SK-N-MC (cell line): ENCODE measurements at regions not wholly inside any gene's neighbourhood (a gene's known extent, or its start where the extent isn't known, plus 50 kb on each side); places are given as distances from the start of the nearest gene placed in this dataset.
"Not testable (repeated sequence)": the region's sequence is repeated elsewhere in the genome, so short reads cannot be mapped to it uniquely, and the experiment has no call there.

Experiments
- DNase-seq: peaks from one replicate; pipeline ENCODE4 v3.0.0-alpha.2; 2011; ENCODE audit warnings: low read depth, low spot score
- H3K27ac ChIP-seq: fragments of 200-600 bp; sonication (generic); 2 replicates; pipeline ENCODE4 v1.5.1; 2016; ENCODE audit warnings: mixed run types
- H3K36me3 ChIP-seq: fragments of 200-600 bp; sonication (generic); 2 replicates; pipeline ENCODE4 v1.6.1; 2017; ENCODE audit warnings: antibody characterized with exemption, low read length, mixed read lengths; ENCODE audit not compliant: insufficient read depth
- H3K4me3 ChIP-seq: fragments of 200-600 bp; sonication (generic); 2 replicates; pipeline ENCODE4 v1.5.1; 2016
- H3K9ac ChIP-seq: fragments of 200-600 bp; sonication (generic); 2 replicates; pipeline ENCODE4 v1.8.0; 2017; ENCODE audit warnings: mixed run types, mixed read lengths; ENCODE audit not compliant: insufficient read length
- H3K9me3 ChIP-seq: fragments of 200-600 bp; sonication (generic); 2 replicates; pipeline ENCODE4 v1.6.1; 2017; ENCODE audit warnings: low read depth, mild to moderate bottlenecking, antibody characterized with exemption, low read length, moderate library complexity, mixed read lengths
- EZH2 ChIP-seq: fragments of 200-600 bp; sonication (generic); IDR thresholded peaks from one replicate; pipeline ENCODE4 v1.6.1; 2017; ENCODE audit warnings: antibody characterized with exemption
- FOXP2 ChIP-seq: optimal IDR thresholded peaks from 2 replicates; pipeline ENCODE3; 2011; ENCODE audit warnings: mild to moderate bottlenecking, moderate library complexity; ENCODE audit not compliant: insufficient read depth; ENCODE audit errors: extremely low read length, control extremely low read depth
- POLR2AphosphoS5 ChIP-seq: IDR thresholded peaks from 2 replicates; pipeline ENCODE4 v1.6.1; 2012; ENCODE audit warnings: mild to moderate bottlenecking, low read depth, low read length, borderline replicate concordance

DNA sequence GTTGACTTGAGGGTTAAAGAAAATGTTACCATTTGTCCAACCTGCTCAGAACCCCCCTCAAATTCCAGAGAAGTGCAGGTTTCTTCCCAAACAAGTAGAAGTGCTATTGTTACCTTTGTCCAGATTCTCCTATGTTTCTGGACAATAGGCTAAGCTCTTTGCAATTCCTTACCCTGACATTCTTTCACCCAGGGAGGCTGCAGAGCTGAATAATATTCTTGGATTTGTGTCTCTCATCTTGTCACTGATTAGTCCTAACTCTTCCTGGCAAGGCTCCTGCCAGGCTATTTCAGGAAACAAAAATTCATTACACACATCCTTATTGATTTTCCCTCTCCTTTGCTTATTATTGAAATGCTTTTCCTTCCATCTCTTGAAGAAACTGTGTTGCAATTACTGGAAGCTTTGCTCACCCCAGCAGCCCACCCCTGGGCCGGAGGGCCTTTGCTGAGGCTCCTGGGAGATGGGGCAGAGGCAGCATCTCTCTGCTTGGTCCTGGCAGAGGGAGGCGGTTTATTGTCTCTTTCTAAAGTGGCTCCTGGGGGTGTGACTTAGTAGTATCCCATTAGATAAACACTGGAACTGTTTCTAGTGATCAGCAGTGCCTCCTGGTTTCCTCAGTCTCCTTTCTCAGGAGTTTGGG lies 207.5 kb upstream of the PELI2 start:
- no peaks in the 10 kb centered on the region for H3K36me3 ChIP-seq
- H3K27ac ChIP-seq, result no peak overlapping the region
- H3K9me3 ChIP-seq, result no peaks in the 10 kb centered on the region
- H3K9ac ChIP-seq, result no peak overlapping the region
- no peak for TF ChIP-seq POLR2AphosphoS5
- TF ChIP-seq EZH2, result no peak
- no peak for TF ChIP-seq FOXP2
- no peak overlapping the region for H3K4me3 ChIP-seq
- DNase-seq, result no peak

DNA sequence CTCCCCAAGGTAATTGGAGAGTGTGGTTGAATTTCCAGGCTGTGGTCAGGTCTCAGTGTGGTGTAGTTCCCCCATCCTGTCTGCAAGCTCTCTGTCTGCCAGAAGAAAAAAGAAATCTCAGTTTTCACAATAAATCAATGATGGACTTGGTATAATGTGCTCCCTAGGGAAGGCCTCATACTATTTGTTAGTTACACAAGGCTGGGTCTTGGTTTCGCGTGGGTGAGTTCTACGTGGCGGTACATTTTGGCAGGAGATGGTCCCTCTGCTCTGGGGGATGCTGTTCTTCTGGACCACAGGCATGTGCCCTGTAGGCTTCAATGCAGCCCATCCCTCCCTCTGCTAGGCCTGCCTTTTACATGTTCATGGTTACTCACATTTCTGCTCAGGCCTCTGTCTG lies 206.4 kb upstream of the PELI2 start:
- Histone ChIP-seq H3K9me3 (no peaks in the 10 kb centered on the region), H3K36me3 (no peaks in the 10 kb centered on the region), H3K4me3 (no peak overlapping the region), H3K27ac (no peak overlapping the region), H3K9ac (no peak overlapping the region)
- no peak for TF ChIP-seq FOXP2
- no peak for TF ChIP-seq POLR2AphosphoS5
- no peak for TF ChIP-seq EZH2
- DNase-seq, result no peak

- no peak overlapping the region for H3K4me3 ChIP-seq
- no peaks in the 10 kb centered on the region for H3K9me3 ChIP-seq
- H3K36me3 ChIP-seq, result no peaks in the 10 kb centered on the region
- no peak overlapping the region for H3K9ac ChIP-seq
- H3K27ac ChIP-seq, result no peak overlapping the region
- TF ChIP-seq EZH2 (no peak), POLR2AphosphoS5 (no peak), FOXP2 (no peak)
- no peak for DNase-seq
Observed at GRCh38 chr14:55912344-55912743, 205.9 kb upstream of the PELI2 start.

DNA sequence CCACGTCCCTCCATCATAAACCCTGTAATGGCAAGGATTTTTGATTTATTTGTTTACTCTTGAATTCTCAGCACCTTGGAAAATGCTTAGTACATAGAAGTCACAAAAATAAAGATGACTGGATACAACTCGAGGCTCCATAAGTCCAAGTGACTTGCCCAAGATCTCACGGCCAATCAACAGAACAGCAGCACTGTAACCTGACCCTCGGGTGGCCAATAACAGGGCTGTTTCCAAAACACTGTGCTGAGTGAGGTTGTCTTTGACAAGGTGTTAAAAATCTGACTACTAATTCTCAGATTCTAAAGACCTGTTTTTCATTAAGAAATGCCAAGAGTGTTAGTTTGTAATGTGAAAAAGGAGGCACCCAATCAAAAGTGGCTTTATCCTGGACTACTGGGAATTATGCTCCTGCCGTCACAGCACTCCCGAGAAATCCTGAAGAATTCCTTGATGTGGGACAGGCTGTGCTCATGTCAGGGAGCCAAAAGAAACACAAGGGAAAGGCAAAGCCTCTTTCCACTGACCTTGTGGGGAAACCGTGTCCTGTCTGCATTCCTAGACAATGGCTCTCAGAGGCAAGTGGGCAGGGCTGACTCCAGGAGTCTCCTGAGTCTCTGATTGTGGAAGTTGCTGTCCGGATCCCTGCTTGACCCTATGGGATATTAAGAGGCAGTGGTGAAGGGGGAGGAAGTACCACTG lies 204.7 kb upstream of the PELI2 start:
- DNase-seq, result no peak
- H3K27ac ChIP-seq, result no peak overlapping the region
- H3K9me3 ChIP-seq, result no peaks in the 10 kb centered on the region
- H3K9ac ChIP-seq, result no peak overlapping the region
- H3K36me3 ChIP-seq, result no peaks in the 10 kb centered on the region
- no peak for TF ChIP-seq POLR2AphosphoS5
- H3K4me3 ChIP-seq, result no peak overlapping the region

DNA sequence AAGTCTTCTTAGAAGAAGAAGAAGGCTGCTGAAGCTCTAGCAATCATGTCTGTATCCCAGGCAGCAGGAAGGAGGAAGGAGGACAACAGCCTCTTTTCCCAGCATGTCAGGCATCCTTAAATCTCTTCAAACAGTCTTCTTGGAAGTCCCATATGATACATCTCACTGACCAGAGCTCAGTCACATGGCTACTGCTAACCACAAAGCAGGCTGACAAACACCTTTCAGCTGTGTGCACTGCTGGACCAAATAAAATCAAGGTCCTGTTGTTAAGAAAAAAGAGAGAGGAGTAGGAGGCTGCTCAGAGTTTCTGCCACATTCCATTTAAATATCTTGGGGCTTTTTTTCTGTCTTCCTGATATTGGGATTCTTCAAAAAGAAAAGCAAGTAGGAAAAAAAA lies 203.4 kb upstream of the PELI2 start:
- no peak for DNase-seq
- no peak overlapping the region for H3K4me3 ChIP-seq
- TF ChIP-seq FOXP2 (no peak), EZH2 (no peak)

DNA sequence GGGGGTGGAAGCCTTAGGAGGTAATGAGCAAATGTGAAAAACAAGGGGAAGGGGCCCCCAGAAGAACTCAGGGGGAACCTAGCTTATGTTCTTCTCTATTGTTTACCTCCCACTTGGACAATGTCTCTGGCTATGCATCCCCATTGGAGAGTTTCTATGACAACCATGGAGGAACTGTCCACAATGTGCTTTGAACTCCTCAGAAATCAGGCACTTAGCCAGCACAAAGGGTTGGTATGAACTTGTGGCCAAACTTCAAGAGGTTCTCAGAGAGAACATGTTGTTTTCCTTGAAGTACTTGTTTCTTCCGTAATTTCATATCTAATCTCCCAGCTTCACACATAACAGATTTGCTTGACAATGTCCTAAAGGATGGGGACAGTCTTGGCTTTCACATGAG lies 202.8 kb upstream of the PELI2 start:
- no peak for DNase-seq
- TF ChIP-seq POLR2AphosphoS5 (no peak), FOXP2 (no peak)
- no peaks in the 10 kb centered on the region for H3K9me3 ChIP-seq
- H3K27ac ChIP-seq, result no peak overlapping the region
- H3K36me3 ChIP-seq, result no peaks in the 10 kb centered on the region
- no peak overlapping the region for H3K4me3 ChIP-seq
- no peak overlapping the region for H3K9ac ChIP-seq

More for the DNA sequence above, 203.4 kb upstream of the PELI2 start:
- Histone ChIP-seq H3K27ac (no peak overlapping the region), H3K9ac (no peak overlapping the region), H3K9me3 (no peaks in the 10 kb centered on the region), H3K36me3 (no peaks in the 10 kb centered on the region)

DNA sequence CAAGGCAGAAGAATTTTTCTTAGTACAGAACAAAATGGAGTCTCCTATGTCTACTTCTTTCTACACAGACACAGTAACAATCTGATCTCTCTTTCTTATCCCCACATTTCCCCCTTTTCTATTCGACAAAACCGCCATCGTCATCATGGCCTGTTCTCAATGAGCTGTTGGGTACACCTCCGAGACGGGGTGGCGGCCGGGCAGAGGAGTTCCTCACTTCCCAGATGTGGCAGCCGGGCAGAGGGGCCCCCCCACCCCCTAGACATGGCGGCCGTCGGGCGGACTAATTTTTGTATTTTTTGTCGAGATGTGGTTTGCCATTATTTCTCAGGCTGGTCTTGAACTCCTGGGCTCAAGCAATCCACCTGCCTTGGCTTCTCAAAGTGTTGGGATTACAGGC lies 198.4 kb upstream of the PELI2 start:
- H3K9me3 ChIP-seq, DNase-seq, H3K4me3 ChIP-seq, H3K36me3 ChIP-seq, H3K27ac ChIP-seq, H3K9ac ChIP-seq: not testable (repeated sequence)

DNA sequence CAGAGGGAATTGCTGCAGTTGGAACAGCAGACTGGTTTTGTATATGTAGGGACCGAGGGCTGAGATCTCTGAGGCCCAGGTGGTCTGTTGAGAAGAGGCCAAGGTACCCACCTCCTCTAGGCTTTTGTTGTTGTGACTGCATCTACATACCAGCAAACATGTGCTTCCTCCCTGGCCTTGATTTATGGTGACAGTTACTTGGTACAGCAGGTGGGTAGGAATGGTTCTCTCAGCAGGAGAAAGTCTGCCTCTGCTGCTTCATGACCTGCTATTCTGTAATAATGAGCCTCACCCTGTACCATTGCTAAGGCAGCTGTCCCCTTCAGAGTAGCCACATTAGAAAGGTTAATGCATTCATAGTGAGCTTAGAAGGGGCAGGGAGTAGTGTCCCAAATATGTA lies 196.7 kb upstream of the PELI2 start:
- no peak overlapping the region for H3K9ac ChIP-seq
- no peak for DNase-seq
- no peak overlapping the region for H3K4me3 ChIP-seq
- no peak for TF ChIP-seq EZH2
- no peak for TF ChIP-seq POLR2AphosphoS5
- TF ChIP-seq FOXP2, result no peak
- no peaks in the 10 kb centered on the region for H3K9me3 ChIP-seq
- H3K36me3 ChIP-seq, result no peaks in the 10 kb centered on the region
- no peak overlapping the region for H3K27ac ChIP-seq

DNA sequence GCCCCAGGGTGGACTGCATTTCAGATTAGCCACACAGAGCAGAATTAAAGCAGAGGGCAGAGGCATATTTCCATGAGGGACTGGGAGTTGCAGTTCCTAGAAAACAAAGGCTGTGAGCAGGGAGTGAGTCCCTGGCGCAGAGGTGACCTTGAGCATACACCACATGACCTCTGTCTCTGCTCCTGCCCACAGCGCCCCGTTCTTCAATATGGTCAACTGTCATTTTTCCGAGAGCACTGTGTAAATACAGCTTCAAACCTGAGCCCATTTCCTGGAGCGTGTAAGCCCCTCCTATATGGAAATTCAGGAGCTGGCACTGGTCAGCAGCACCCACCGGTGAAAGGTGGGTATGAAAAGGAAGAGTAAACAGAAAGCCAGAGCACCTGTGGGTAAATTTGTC lies 192.2 kb upstream of the PELI2 start:
- Histone ChIP-seq H3K9ac (no peak overlapping the region), H3K4me3 (no peak overlapping the region), H3K9me3 (no peaks in the 10 kb centered on the region), H3K27ac (no peak overlapping the region), H3K36me3 (no peaks in the 10 kb centered on the region)
- TF ChIP-seq EZH2 (no peak), FOXP2 (no peak), POLR2AphosphoS5 (no peak)
- no peak for DNase-seq
